ENCODE measurements at regions not wholly inside any gene's neighbourhood (a gene's known extent, or its start where the extent isn't known, plus 50 kb on each side); places are given as distances from the start of the nearest gene placed in this dataset.
"Not testable (repeated sequence)": the region's sequence is repeated elsewhere in the genome, so short reads cannot be mapped to it uniquely, and the experiment has no call there.

DNA sequence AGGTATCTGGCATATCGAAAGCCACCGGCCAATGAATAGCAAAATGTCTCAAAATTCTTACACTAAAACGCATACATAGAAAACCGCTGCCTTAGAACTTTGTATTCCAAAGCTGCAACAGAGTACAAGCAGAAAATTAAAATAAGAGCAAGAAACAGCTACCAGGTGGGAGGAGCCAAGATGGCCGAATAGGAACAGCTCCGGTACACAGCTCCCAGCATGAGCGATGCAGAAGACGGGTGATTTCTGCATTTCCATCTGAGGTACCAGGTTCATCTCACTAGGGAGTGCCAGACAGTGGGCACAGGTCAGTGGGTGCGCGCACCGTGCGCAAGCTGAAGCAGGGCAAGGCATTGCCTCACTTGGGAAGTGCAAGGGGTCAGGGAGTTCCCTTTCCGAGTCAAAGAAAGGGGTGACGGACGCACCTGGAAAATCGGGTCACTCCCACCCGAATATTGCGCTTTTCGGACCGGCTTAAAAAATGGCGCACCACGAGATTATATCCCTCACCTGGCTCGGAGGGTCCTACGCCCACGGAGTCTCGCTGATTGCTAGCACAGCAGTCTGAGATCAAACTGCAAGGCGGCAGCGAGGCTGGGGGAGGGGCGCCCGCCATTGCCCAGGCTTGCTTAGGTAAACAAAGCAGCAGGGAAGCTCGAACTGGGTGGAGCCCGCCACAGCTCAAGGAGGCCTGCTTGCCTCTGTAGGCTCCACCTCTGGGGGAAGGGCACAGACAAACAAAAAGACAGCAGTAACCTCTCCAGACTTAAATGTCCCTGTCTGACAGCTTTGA is 367.2 kb upstream of the ATP11B start:
- DNase-seq (ENCODE audit: low read depth in 4 of 4, low spot score in 3 of 4): not testable (repeated sequence)

DNA sequence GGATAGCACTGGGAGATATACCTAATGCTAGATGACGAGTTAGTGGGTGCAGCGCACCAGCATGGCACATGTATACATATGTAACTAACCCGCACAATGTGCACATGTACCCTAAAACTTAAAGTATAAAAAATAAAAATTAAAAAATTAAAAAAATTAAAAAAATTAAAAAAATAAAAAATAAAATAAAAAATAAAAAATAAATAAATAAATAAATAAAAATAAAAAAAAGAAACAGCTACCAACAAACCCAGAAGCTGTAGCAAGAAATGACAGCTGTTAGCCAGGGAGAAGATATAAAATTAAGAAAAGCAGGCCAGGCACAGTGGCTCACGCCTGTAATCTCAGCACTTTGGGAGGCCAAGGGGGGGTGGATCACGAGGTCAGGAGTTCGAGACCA is 361.3 kb upstream of the ATP11B start:
- DNase-seq (ENCODE audit: low read depth in 4 of 4, low spot score in 3 of 4): not testable (repeated sequence)

DNA sequence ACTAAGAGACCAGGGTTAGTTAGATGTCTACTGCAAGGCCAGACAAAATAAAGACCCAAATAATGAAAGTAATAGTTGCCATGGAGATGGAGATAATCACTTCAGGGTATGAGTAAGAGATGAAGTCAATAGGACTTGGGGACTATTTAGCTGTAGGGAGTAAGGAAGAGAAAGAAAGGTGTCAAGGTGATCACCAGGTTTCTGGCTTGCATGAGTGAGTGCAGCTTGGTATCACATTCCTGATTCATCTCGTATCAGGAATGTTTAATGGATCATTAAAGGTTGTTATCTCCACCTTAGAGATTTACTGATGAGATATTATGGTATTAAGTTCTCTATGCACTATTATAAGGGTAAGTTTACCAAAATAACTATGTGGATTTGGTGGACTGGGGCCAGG is 357.4 kb upstream of the ATP11B start:
- DNase-seq (ENCODE audit: low read depth in 4 of 4, low spot score in 3 of 4): no peak

DNA sequence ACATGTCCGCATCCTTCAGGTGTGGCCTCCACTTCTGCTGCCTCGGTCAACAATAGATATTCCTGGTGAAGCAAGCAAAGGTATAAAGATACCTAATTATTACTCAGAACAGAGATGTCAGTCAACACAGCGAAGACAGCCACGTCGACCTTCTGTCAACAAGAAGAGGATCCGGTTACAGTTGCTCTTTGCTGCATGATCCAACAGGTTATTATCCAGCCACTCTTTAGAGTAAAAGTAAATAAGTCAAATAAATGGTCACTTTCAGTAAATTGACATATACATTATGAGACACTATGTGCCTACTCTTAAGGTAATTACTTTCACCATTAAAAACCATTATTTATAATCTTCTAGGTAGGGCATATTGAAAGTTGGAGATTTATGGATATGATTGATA is 356.8 kb upstream of the ATP11B start:
- DNase-seq (ENCODE audit: low read depth in 4 of 4, low spot score in 3 of 4): no peak

DNA sequence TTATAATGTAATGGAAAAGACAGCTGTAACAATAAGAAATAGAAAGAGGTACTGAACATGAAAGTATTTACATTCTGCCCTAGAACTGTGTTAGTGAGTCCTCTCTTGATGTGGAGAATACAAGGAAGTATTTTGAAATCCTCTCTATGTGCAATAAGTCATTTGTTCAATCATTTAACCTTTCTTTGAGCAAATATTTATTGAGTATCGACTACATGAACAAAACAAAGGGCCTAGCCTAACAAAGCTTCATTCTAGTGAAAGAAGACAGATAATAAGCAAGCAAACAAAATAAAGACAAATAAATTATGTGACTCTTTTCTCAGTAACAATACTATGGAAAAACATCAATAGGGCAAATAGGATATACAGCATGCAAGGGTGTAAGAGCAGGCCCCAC is 354.9 kb upstream of the ATP11B start:
- no peak for DNase-seq (ENCODE audit: low read depth in 4 of 4, low spot score in 3 of 4)

DNA sequence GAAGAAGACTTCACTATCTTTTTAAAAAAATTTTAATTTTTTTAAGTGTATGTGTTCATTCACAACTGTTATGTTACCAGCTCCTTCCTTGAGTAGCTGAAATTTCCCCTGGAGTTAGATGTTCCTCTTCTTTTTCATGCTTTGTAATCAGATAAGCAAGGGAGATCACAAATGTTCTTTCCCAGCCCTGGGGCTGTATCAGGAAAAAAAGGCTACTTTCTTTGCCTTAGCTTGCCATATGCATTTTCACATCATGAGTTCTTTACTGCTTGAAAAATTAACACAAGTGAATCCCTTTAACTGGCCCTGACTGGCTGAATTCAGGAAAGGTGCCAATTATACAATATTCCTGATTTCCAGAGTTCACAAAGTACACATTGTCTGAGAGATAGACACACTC is 353.2 kb upstream of the ATP11B start:
- no peak for DNase-seq (ENCODE audit: low read depth in 4 of 4, low spot score in 3 of 4)

DNA sequence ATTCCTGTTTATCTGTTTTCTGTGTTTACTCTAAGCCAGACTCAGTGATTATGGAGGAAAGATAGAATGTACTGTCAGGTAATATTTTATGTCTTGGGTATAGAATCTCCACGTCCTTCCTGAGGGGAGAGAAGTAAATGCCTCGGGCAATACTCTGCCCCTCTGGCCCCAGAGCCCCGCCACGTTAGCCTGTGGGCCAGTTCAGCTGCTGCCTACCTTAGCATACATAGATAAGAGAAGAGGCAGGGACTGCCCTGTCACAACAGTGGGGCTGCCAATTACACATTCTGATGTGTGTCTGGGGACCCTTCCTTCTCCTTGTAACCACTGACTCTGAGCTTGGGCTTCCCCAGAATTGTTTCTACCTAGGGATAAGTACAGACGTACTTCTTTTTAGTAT is 347.7 kb upstream of the ATP11B start:
- DNase-seq (ENCODE audit: low read depth in 4 of 4, low spot score in 3 of 4): no peak

DNA sequence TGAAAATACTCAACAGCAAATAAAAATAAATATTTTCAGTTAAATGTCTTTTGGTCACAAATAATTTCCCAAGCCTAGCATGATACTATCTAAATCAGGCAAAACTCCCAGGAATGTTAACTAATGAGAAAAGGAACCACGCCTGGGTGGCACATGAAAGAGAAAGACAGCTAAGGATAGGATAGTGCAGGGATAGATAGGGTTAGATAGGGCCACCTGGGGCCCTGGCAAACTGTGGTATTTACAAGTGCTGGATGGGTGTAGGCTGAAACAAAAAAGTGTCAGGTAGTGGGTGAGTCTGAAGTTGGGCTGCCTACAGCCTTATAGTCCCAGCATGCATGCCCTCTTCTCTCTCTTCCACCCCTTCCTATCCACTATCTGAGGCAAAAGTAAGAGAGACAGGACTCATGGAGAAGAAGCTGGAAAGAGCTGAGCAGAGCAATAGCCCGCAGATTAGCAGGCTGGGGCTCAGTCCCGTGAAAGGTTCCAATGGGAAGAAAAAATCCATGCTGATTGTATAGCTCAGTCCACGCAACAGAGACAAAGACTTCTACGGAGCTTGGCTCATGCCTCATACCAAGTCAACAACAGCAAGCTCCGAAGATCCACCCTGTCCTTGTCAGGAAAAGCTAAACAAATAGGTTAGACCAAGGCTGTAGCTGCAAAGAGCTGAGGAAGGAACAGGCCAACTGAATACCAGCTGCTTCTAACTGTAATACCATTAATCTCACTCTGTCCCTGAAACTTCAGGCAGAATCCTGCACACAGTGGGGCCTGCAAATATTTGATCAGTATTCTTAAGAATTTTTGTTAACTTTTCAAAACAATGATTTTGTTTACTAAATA is 342.1 kb upstream of the ATP11B start:
- no peak for DNase-seq (ENCODE audit: low read depth in 4 of 4, low spot score in 3 of 4)

DNA sequence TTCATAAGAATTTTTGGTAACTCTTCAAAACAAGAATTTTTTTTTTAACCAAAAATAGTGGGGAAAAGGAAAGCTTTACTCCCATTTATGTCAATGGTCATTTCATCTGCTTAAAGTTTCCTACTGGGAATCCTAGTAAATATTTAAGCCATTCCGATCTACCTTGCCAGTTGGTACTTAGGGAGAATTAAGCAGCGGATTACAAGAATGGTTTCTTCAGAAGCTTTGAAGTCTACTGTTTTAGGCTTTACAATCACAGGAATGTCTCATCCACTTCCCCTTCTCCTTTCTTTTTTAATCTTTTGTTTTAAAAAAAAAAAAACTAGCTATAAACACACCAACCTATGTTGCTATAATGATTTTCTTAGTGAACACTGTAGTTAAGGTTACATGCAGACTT is 341.4 kb upstream of the ATP11B start:
- DNase-seq (ENCODE audit: low read depth in 4 of 4, low spot score in 3 of 4): no peak

DNA sequence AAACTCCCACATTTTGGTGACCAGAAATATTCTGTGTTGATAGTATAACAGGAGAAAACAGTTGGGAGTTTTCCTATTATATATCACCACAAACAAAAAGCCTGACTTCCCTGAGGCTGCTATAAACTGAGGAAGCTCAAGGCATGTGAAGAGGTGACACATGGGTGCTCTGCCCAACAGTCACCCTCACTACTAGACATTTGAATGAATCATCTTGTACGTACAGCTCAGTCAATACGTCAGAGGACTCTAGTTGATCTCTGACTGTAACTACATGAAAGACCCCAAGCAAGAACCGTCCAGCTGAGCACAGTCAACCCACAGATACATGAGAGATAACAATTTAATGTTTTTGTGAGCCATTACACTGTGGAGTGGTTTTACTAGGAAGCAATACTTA is 338.3 kb upstream of the ATP11B start:
- no peak for DNase-seq (ENCODE audit: low read depth in 4 of 4, low spot score in 3 of 4)

DNA sequence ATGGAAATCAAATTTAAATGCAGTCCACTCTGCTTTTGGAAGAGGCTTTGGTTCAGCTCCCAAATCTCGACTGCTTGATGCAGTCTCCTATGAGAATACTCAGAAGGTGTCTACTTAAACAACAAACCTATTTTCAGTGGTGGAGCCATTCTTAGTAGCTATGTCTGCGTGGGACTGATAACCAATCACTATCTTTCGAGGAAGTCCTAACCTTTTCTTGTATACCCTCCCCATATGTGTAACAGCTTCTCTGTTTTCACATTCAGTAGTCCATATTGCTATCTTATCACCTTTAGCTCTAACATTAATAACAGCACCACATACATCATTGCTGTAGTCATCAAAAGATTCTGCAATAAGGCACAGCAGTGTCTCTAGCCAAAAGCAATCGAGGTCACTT is 333.0 kb upstream of the ATP11B start:
- no peak for DNase-seq (ENCODE audit: low read depth in 4 of 4, low spot score in 3 of 4)

DNA sequence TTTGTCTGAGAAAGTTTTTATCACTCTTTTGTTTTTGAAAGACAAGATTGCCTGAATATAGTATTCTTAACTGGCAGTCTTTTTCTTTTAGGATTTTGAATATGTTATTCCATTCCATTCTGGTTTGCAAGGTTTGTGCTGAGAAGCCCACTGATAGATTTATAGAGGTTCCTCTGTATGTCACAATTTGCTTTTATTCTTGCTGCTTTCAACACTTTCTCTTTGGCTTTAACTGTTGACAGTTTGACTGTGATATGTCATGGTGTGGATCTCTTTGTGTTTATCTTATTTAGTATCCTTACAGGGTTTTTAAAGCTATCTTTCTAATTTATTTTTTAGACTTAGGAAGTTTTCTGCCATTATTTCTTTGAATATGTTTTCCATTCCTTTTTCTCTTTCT is 331.2 kb upstream of the ATP11B start:
- no peak for DNase-seq (ENCODE audit: low read depth in 4 of 4, low spot score in 3 of 4)

DNA sequence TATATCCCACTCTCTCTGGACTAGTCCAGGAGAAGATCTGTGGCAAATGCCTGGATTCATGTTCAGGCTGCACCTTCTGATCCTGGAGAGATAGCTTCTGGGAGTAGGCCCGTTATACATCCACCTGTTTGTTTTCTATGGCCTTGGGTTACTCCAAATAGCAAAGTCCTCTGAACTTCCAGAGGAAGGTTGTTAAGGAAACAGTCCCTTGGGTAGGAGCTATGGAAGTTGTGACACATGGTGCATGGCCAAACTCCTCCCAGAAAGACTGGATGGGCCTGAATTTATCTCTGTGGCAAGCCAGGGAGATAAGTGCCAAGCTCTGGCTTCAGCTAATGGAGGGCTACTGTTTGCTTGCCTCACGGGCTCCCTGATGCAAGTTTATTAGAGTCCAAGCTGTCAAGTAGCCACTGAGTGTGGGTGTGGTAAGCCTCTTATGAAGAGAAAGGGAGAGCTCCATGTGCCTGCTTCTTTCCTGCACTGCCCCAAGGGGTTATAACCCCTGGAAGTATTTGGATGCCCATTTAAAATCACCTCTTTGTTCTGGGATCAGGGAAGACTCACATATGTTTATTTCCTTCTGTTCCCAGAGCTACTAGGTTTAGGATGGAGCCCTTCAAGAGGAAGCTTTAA is 328.7 kb upstream of the ATP11B start:
- DNase-seq (ENCODE audit: low read depth in 4 of 4, low spot score in 3 of 4): no peak

DNA sequence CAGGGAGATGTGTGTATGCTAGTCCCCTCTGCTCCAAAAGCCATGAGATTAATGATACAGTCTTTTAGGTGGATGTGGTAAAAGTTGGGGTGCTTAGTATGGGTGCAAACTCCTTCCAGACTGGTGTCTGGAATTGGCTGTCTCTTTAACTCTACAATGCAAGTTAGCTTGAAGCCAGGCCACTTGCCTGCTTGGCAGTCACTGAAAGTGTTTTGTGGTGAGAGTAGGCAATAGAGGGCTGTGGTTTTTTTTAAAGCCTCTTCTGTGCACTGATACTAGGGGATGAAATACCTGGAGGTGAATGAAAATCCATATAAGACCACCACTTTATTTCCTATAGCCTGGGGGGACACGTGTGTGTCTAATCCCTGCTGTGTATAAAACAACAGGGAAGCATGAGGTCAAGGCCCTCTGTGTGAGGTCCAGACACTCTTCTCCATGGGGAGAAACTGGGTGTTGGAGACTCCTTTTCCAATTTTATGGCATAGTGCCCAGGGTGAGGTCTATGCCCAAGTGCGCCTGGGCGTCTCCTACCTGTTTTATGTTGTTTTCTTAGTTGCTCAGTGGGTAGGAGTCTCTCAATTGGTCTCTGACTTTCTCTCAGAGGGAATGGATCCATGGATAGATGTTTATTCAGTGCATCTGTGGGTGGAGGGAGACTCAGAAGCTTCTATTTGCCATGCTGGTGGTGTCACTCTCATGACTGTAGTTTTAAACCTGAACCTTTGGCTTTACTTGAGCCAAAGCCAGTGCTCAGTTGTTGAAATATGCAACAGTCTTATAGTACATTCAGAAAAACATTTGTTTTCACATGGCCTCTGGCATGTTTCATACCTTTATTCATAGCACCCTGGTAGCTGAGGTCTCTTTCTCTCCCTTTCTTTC is 327.8 kb upstream of the ATP11B start:
- DNase-seq (ENCODE audit: low read depth in 4 of 4, low spot score in 3 of 4): no peak

DNA sequence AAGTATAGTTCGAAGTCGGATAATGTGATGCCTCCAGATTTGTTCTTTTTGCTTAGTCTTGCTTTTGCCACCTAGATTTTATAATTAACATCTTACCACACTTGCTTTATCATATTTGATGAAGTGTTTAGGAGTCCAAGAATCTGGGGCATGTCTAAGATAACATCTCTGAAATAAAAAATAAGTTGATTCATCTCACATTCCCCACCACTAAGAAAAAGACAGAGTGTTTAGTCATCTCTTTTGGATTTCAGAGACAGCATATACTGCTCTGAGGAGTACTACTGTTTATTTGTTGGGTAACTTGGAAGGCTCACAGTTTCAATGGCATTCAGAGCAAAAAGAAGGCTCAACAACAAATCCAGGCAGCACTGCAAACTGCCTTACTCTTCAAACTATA is 324.2 kb upstream of the ATP11B start:
- no peak for DNase-seq (ENCODE audit: low read depth in 4 of 4, low spot score in 3 of 4)

DNA sequence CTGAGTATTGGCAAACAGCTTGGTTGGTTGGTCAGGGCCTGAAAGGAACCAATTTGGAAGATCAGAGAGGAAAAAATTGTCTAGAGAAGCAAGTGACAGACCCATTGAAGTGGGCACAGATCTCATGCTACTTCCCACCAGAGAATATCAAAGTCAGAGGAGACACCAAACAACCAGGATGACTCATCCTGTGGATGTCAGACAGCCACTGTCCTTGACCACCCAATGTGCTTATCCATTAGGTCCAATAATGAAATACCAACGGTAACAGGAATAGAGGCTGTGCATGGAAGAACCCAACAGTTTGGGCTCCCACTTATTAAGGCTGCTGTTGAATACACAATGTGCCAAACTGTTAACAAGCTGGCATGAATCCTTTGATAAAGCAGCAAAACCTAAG is 323.1 kb upstream of the ATP11B start:
- DNase-seq (ENCODE audit: low read depth in 4 of 4, low spot score in 3 of 4): no peak

DNA sequence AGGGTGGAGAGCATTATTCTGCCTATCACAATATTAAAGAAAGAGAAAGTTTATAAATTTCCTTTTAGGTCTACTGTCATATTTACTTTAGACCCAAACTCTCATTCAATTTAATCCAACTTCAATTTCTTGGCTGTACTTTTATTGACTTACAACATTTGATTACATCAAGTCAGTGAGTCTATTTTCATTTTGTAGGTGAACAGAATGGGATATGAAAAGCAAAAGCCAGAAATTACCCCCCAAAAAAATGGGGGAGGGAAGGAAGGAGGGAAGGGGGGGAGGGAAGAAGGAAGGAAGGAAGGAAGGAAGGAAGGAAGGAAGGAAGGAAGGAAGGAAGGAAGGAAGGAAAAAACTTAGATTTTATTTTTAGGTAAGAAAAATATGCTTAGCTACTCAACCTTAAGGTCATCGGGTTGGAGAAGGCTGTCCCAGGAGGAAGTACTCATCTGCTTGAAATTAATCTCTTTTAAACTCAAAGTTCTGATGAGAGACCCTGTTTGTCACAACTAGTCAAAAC is 320.1 kb upstream of the ATP11B start:
- no peak for DNase-seq (ENCODE audit: low read depth in 4 of 4, low spot score in 3 of 4)

DNA sequence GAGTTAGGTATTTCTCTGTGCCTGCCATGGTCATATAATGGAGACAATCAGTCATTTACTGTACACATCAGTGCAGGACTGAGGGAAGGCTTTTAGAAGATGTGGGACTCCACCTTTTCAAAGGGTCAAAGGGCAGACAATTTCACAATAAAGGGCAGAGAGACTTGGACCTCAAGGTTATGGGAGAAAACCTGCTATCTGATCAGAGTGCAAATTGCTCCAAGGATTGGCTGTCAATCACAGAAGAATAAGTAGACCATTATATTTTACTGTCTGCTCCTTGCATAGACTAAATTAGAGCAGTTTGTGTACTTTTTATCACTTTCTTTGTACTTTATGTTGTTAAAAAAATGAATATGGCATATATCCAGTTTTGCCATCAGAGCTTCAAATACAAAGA is 314.9 kb upstream of the ATP11B start:
- DNase-seq (ENCODE audit: low read depth in 4 of 4, low spot score in 3 of 4): no peak

DNA sequence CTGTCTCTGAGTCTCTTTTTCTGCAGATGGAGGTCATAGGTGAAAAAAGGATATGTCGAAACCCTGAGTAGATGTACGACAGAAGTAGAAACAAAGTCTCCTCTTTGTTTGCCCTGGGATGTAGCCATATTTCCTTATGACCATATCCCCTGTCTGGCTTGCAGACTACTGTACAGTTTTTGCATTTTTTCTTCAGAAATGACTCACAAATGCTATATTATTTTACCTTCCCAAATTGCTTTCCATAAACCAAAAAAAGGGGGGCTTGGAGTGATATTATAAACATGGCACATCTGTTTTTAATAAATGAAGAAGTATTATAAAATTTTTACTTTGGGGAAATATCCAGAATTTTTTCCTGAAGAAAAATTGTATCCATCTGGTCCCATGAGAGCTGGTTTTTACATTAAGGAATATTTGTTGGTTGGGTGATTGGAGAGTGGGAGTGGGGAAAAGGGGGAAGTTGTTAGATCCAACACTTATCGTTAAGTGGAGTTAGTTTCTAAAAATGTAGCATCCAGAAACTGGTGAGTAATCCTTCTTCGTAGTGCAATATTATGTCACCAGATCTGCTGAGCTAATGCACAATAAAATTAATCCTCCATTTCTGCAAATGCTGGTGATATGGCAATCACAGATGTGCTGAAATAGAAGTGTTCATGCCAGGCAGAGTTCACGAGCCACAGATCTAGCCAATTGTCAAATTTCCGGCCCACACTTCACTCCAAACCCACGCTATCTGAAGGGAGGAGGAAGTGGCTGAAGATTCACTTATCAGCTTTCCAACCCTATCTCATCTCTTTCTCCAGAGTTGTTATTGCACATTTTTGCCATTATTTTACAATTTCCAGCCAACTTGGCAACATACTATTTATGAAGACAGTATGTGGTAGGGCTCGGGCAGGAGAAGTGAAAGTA is 313.6 kb upstream of the ATP11B start:
- no peak for DNase-seq (ENCODE audit: low read depth in 4 of 4, low spot score in 3 of 4)

Measured in right renal pelvis (tissue), 4 donors.